ENCODE measurements at regions not wholly inside any gene's neighbourhood (a gene's known extent, or its start where the extent isn't known, plus 50 kb on each side); places are given as distances from the start of the nearest gene placed in this dataset.

GRCh38 chr18:27564066-27564465 is 379.0 kb upstream of the CHST9 start:
- no peak overlapping the region for H3K9ac ChIP-seq (replicated peaks; ENCODE audit: extremely low read depth, insufficient read depth, low read length)
- no TSS peak for BruUV-seq (replicated peaks)
- H2AFZ ChIP-seq (ENCODE audit: low read depth, low read length) = no peak overlapping the region
- no peaks in the 10 kb centered on the region for H3K36me3 ChIP-seq (ENCODE audit: control insufficient read depth in 2 of 2, extremely low read depth in 1 of 2, insufficient read depth in 2 of 2, low read length in 2 of 2)
- FAIRE-seq (no peak), DNase-seq (ENCODE audit: low read depth, low spot score) (no peak)
- dilution Hi-C loops (cut with MboI; ENCODE audit: extremely low pct_ligation_motif_present, low sequenced_read_pairs) = no loop called here
- no peaks in the 10 kb centered on the region for H3K9me1 ChIP-seq (replicated peaks; ENCODE audit: control insufficient read depth, extremely low read depth, insufficient read depth, low read length)
- H3K27ac ChIP-seq (ENCODE audit: insufficient read depth, low read depth, low read length) = no peak overlapping the region
- no peaks in the 10 kb centered on the region for H3K4me1 ChIP-seq (ENCODE audit: control insufficient read depth, extremely low read depth, insufficient read depth, low read length)
- H4K20me1 ChIP-seq (replicated peaks; ENCODE audit: control insufficient read depth, extremely low read depth, insufficient read depth, low read length) = no peaks in the 10 kb centered on the region
- no peak overlapping the region for H3K4me3 ChIP-seq (replicated peaks in 1 of 3; ENCODE audit: insufficient read depth in 1 of 3, low read depth in 1 of 3, low read length in 3 of 3)
- TF ChIP-seq CTCF (IDR thresholded peaks at IDR 0.05; ENCODE audit: extremely low read depth in 1 of 2, insufficient read depth in 1 of 2, low read depth in 1 of 2, low read length in 2 of 2) = no peak
- CTCF ChIA-PET = no interaction called here
- POLR2A ChIA-PET = no interaction called here
- H3K9me3 ChIP-seq (replicated peaks; ENCODE audit: control insufficient read depth, insufficient read depth, low read length) = no peaks in the 10 kb centered on the region
- no peaks in the 10 kb centered on the region for H3K79me2 ChIP-seq (ENCODE audit: control insufficient read depth, insufficient read depth, low read length)
- no peaks in the 10 kb centered on the region for H3K27me3 ChIP-seq (ENCODE audit: control insufficient read depth in 2 of 2, insufficient read depth in 2 of 2, low read length in 2 of 2)
- H3K4me2 ChIP-seq (ENCODE audit: insufficient read depth, low read length) = no peak overlapping the region
- intact Hi-C loops (cut with micrococcal nuclease) = no loop called here

- Histone ChIP-seq H3K4me2 (ENCODE audit: insufficient read depth, low read length) (no peak overlapping the region), H3K4me3 (replicated peaks in 1 of 3; ENCODE audit: insufficient read depth in 1 of 3, low read depth in 1 of 3, low read length in 3 of 3) (no peak overlapping the region), H4K20me1 (replicated peaks; ENCODE audit: control insufficient read depth, extremely low read depth, insufficient read depth, low read length) (no peaks in the 10 kb centered on the region), H3K9me3 (replicated peaks; ENCODE audit: control insufficient read depth, insufficient read depth, low read length) (no peaks in the 10 kb centered on the region), H3K27me3 (ENCODE audit: control insufficient read depth in 2 of 2, insufficient read depth in 2 of 2, low read length in 2 of 2) (no peaks in the 10 kb centered on the region), H3K9me1 (replicated peaks; ENCODE audit: control insufficient read depth, extremely low read depth, insufficient read depth, low read length) (no peaks in the 10 kb centered on the region), H2AFZ (ENCODE audit: low read depth, low read length) (no peak overlapping the region), H3K36me3 (ENCODE audit: control insufficient read depth in 2 of 2, extremely low read depth in 1 of 2, insufficient read depth in 2 of 2, low read length in 2 of 2) (no peaks in the 10 kb centered on the region), H3K4me1 (ENCODE audit: control insufficient read depth, extremely low read depth, insufficient read depth, low read length) (no peaks in the 10 kb centered on the region), H3K79me2 (ENCODE audit: control insufficient read depth, insufficient read depth, low read length) (no peaks in the 10 kb centered on the region), H3K9ac (replicated peaks; ENCODE audit: extremely low read depth, insufficient read depth, low read length) (no peak overlapping the region), H3K27ac (ENCODE audit: insufficient read depth, low read depth, low read length) (no peak overlapping the region)
- intact Hi-C loops (cut with micrococcal nuclease) = no loop called here
- BruUV-seq (replicated peaks) = no TSS peak
- FAIRE-seq (no peak), DNase-seq (ENCODE audit: low read depth, low spot score) (no peak)
- TF ChIP-seq MYC (IDR thresholded peaks at IDR 0.05; ENCODE audit: low read depth, low read length) (no peak), GATA2 (IDR thresholded peaks at IDR 0.05; ENCODE audit: insufficient read depth, insufficient read length, low read depth, low read length) (no peak), JUN (IDR thresholded peaks at IDR 0.05; ENCODE audit: borderline replicate concordance, insufficient read depth, insufficient read length, low read depth) (no peak), FOS (IDR thresholded peaks at IDR 0.05; ENCODE audit: borderline replicate concordance, insufficient read depth, low read length) (no peak), POLR2A (IDR thresholded peaks at IDR 0.05; ENCODE audit: low read depth, low read length) (no peak), POLR2AphosphoS5 (IDR thresholded peaks at IDR 0.05; ENCODE audit: insufficient read depth, low read depth, low read length) (no peak), EZH2 (IDR thresholded peaks at IDR 0.05; ENCODE audit: borderline replicate concordance, low read depth, low read length, severe bottlenecking) (no peak), MAX (IDR thresholded peaks at IDR 0.05; ENCODE audit: insufficient read depth, insufficient read length) (no peak), CTCF (IDR thresholded peaks at IDR 0.05; ENCODE audit: extremely low read depth in 1 of 2, insufficient read depth in 1 of 2, low read depth in 1 of 2, low read length in 2 of 2) (no peak)
- CTCF ChIA-PET = no interaction called here
- POLR2A ChIA-PET = no interaction called here
- dilution Hi-C loops (cut with MboI; ENCODE audit: extremely low pct_ligation_motif_present, low sequenced_read_pairs) = no loop called here
These were observed 373.5 kb upstream of the CHST9 start for GRCh38 chr18:27558388-27559155.
